ENCODE measurements at regions not wholly inside any gene's neighbourhood (a gene's known extent, or its start where the extent isn't known, plus 50 kb on each side); places are given as distances from the start of the nearest gene placed in this dataset.
"Not testable (repeated sequence)": the region's sequence is repeated elsewhere in the genome, so short reads cannot be mapped to it uniquely, and the experiment has no call there.

DNA sequence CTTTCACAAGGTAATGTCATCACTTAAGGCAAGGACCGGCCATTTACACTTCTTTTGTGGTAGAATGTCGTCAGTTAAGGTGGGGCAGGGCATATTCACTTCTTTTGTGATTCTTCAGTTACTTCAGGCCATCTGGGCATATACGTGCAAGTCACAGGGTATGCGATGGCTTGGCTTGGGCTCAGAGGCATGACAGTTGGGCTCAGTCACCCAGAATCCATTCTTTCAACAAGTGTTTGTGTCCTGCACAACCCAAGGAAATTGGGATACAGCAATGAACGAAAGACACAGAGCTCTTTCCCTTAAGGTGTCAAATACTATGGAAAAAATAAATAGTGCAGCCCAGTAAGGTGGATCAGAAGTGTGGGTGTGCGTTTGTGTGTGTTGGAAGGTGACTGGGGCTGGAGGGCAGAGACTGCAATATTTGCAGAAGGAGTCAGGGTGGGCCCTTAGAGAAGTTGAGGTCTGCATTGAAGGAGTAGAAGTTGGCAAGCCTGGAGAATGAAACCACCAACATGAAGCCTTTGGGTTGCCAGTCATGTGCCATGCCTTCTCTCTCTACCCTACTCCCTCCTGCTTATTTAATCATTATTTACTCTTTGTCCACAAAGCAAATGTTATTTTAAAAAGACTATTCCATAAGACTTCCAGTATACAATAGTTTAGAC, 222.8 kb upstream of the PRKCQ start:
- peak in 1 of 3 donors; percentile 9 for DNase-seq

DNA sequence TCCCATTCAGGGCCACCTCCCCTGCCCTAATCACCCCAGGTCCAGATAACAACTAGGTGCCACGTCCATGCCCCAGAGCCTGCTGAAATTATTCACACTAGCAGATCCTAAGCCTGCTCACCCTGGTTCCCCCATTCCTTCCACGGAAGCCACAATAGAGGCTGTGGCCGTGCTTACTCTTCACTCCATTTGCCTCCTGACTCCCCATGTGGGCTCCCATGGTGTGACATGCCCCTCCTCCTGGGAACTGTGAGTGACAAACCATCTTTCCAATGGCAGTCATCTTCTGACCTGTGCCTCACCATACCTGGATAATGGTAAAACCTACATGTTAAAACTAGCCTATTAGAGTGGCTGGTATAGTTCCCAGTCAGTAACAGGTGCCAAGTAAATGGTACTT, 216.2 kb upstream of the PRKCQ start:
- no peak for DNase-seq

DNA sequence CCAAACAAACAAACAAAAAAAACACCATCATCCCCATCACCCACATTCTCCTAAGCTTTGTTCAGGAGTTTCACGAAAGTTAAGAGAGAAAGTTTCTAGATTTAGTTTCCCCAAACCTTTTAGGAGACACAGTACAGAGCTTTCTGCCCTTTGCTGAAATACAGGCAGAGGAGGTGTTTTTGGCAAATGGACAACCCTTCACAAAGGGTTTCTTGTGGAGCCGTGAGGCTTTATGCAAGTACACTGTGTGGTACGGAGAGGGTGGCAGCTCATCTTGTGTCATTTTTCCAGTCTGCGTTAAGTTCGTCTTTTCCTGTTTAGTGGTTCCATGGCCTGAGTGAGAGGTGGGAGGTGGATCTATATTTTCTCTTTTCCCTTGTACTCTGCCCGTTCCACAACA, 215.5 kb upstream of the PRKCQ start:
- DNase-seq, result no peak

DNA sequence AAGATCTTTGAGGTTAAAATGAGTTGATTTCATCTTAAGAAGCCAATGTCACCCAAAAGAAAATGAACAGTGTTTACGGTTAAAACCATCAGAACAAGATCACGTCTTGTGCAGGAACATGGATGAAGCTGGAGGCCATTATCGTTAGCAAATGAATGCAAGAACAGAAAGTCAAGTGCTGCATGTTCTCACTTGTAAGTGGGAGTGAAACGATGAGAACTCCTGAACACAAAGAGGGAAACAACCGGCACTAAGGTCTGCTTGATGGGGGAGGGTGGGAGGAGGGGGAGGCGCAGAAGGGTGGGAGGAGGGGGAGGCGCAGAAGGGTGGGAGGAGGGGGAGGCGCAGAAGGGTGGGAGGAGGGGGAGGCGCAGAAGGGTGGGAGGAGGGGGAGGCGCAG, 214.8 kb upstream of the PRKCQ start:
- DNase-seq, result not testable (repeated sequence)

DNA sequence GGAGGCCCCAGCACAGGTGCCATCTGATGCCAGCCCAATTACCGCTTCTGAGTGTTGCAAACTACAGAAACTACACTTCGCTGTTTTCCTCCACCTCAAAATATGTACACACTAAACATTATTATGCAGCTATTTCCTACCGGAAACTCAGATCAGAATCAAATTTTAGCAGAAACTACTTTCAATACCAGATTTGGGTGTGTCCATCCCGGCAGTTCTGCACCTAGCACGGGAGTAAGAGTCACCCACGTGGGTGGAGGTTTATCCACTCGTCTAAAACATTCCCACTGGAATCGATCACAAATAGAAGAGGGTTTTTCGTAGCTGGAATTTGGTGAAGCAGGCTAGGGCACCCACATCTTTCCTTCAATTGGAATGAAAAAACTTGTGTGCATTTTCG, 214.4 kb upstream of the PRKCQ start:
- no peak for DNase-seq

DNA sequence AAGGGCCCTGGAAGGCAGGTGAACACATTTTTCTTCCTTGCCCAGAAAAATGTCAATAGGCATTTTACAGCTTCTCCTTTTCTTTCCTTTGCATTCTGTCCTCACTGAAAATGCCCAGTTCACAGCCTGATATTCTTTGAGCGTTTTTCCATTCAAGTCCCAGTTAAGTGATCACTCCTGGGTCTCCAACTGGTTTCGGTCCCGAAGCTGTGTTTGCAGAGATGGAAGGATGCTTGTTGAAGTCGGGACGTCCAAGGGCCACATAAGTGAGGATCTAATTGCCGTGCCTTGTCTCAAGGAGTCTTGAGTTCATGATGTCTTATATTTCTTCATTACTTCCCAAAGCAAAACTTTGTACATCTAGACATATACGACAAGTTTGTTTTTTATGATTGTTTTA, 208.7 kb upstream of the PRKCQ start:
- DNase-seq, result no peak

DNA sequence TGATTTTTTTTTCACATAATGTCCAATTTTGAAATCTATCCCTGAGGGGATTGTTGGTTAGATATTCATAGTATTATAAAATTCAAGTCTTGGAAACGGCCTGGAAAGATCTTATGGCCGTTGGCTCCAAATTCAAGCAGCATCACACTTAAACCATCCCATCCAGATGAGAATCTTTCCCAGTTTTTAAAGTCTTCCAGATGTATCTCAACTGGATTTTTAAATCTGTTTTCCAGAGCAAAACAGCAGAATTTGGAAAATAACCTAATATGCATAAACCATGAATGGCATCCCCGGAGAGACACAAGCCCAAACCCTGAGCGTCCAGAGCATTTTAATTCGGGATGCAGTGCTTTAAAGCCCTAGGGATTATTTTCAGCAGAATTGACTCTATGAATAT, 208.2 kb upstream of the PRKCQ start:
- no peak for DNase-seq

DNA sequence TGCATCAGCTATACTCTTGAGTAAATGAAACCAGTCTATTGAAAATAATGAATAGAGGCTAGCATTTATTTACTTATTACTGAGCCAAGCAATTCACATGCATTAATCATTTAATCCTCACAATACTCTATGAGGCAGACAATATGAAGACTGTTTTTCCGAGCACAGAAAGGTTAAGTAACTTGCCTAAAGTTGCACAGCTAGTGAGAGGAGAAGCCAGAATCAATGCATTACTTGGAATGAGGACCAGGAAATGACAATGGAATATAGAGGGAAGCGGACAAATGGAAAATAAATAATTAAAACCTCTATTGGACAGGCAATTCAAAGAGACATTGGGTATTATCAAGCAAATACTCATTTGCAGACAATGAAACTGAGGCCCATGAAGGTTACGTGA, 207.6 kb upstream of the PRKCQ start:
- DNase-seq, result no peak

DNA sequence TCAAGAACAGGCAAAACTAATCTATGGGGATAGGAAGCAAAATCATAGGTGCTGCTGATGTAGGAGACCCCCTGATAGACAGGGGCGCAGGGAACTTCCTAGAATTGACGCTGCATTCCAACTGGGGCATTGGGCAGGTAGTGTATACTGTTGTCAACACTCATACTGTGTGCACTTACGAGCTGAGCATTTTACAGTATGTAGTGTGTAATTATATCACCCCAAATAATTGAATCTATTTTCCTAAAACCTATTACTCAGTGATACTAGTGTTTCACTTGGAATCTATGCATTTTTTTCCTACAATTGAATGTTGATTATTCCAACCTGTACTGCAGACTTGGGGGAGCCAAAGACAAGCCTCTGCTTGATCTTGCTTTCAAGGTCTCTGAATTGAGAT, 207.0 kb upstream of the PRKCQ start:
- no peak for DNase-seq

DNA sequence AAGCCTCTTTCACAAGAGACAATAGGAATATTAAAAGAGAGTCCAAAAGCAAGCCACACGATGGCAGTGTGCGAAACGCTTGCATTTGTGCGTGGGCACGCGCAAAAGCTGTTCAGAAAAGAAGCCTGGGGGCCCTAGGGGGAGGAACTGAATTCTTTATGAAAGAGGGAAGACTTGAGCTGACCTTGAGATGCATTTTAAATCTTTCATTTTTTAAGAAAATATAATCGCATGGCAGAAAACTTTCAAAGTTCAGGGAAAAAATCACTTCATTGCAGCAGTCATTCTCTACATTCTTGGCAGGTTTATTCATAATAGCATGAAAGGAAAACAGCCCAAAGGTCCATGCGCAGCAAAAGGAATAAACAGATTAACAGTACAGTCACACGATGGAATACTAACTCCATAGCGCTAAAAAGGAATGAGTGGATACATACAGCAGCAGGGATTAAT, 206.5 kb upstream of the PRKCQ start:
- DNase-seq, result peak; percentile 23 to 34 (median 27)

DNA sequence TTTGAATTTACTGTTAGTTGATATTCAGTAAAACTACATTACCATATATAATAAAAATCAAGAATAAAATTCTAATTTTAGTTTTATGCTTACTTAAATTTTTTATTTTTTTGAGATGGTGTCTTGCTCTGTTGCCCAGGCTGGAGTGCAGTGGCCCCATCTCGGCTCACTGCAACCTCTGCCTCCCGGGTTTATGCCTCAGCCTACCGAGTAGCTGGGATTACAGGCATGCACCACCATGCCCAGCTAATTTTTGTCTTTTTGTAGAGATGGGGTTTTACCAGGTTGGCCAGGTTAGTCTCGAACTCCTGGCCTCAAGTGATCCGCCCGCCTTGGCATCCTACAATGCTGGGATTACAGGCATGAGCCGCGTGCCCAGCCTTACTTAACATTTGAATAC, 204.4 kb upstream of the PRKCQ start:
- DNase-seq, result not testable (repeated sequence)

DNA sequence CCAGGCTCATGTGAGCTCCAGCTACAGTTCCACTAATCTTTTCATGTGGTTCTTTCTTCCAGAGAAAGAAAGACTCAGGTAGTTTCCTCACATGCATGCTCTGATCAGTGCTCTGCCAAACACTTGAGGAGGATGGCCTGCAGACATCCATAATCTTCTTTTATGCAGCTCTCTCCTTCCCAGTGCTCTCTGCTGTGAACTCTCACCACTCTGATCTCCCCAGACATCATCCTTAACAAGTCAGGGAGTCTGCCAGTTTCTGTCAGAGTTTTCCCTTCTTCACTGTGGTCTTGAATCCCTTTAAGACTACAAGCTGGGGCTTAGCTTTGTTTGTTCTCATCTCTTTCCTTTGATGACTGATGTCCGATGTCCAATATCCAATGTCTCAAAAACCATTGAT, 203.4 kb upstream of the PRKCQ start:
- DNase-seq, result no peak

DNA sequence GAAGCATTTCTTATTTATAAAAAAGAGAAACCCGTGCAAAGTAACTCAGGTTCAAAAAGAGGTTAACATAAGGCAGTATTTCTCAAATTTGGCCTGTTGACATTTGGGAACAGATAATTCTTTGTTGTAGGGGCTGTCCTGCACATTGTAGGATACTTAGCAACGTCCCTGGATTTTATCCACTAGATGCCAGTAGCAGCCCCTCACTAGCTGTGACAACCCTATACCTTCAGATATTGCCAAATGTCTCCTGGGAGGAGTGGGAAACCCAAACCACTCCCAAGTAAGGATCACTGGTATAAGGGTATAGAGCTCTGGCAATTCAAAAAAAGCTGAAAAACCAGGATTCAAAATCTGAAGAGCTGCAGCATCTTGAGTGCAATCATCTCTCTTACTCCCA, 202.3 kb upstream of the PRKCQ start:
- no peak for DNase-seq

DNA sequence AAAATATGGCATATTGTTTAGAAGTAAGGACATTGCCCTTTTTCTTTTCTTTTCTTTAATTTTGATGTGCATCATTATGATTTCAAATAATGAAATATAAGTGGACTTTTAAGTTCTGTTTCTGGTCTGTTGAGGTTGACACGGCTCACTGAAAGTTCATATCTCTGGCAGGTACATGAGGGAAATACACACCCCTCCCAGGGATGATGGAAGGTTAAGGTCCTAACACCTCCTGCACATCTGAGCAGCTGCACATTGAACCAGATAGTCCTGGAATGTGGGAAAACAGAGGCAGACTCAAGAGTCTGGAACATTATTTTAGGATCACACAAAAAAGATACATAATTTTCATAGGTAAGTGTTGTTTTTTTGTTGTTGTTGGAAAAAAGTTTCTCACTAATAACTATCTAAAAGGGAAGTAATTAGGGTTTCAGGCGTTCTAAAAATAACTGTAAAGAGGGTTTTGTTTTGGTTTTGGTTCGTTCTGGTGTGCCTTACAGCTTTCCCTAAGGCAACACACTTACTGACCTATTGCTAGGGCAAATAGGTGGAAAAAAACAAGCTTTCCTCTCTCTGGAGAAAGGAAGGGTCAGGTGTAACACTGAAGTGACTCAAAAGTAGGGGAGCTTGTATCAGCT, 201.2 kb upstream of the PRKCQ start:
- DNase-seq, result no peak

DNA sequence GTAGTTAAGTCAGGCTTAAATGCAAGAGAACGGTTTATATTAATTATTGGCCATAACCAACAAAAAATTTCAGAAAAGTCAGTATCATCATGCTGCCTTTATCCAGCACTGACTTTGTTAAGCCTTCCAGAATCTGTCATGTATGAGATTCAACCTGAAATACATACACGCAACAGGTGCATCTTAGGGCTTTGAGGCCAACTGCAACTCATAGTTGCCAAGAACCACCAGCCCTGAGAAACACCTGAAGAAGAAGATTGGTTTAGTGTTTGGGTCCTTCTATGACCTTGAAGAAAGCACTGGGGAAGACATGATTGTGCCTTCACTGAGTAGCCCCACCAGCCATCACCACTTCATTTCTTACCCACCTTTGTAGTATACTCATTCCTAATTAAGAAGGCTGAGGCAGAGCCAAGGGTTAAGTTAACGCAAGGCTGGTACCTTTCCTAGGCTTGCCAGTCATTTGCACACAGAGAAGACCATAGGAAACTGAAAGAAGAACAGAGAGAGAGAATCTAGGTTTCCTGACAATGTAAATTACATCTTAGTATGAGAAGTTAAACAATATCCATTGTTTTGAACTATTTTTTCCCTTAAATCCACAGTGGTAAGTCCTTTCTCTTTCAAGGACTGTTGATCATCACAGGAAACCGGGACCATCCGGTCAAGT, 200.1 kb upstream of the PRKCQ start:
- DNase-seq, result no peak

DNA sequence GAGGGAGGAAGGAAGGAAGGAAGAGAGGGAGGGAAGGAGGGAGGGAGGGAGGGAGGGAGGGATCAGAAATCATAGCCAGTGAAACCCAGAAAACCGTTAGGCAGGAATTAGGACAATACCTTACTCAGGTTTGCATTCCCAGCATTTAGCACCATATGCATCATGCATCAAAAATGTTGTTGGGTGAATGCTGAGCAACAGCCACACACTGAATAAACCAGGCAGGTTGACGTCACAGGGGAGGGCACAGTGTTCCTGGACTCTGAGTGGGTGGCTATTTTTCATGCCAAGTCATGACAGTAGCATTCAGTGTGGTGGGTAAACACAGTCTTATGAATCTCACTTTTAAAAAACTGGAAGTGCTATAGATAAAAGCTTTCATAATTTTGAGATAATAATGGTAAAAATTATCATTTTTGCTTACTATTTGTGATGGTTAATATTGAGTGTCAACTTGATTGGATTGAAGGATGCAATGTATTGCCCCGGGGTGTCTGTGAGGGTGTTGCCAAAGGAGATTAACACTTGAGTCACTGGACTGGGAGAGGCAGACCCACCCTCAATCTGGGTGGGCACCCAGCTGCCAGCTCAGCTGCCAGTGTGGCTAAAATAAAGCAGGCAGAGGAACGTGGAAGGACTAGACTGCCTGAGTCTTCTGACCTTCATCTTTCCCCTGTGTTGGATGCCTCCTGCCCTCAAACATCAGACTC, 199.1 kb upstream of the PRKCQ start:
- DNase-seq, result peak in 1 of 3 donors; percentile 17

DNA sequence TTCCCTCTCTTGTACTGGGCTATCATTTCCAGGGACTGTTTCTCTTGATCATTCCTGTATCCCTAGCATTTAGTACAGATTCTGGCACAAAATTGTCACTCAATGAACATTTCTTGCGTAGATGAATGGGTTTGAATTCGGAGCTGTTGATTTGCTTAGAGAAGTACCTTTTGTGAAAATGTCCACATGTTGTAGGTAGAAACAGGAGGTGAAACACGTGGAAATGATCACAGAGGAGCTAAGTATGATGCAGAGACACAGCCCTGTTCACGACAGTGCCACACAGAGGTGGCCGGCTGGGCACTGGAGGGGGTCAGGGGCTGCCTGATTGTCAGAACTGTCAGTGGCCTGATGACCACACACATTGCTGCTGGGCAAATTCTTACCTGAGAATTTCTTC, 196.1 kb upstream of the PRKCQ start:
- no peak for DNase-seq

DNA sequence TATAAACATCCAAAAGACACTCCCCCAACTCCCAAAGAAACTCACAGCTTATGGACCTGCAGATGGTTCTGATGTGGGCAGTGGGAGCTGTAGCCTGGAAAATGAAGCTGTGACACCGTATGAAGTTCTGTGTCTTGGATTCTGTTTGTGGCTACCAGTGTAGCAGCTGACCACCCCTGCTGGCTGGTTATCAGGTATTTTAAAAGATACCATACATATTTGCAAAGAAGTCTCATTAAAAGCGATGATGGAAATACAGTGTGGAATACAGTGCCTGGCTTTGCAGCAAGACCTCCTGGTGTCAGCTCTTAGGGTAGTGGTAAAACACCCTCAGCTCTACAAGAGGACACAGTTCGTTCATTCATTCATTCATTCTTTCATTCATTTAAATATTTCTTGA, 194.3 kb upstream of the PRKCQ start:
- DNase-seq, result no peak

DNA sequence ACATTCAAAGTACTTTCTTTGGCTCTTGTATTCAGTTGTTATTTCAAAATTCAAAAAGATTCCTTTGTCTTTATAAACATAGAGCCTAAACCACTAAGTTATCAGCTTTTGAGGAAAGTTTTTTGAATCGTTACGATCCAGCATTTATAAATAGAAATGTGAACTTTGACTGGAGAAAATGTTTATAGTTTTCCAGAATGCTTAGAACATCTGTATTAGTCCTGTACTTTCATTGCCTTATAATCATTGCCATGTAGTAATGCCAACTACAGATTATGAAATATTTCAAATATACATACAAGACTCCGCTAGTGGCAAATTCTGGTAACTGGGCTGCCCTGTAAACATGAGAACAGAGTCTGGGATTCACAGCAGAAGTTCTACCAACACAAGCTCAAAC, 191.3 kb upstream of the PRKCQ start:
- no peak for DNase-seq

DNA sequence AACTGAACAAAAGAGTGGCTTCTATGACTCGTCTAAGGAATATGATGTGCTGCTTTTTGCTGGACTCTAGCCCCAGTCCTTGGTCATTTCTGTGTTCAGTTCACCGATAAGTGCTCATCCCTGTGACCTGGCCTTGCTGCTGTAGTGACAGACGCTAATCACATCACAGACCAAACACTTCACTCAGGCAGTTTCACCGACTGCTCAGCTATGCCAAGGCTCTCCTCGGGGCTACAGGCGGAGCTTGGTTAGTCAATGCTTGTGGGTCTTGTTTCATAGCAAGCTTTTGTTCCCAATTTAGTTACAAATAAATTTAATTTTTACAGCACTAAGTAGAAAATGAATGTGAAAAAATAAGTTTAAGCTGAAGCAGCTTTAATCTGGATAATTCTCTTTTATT, 190.8 kb upstream of the PRKCQ start:
- no peak for DNase-seq

DNA sequence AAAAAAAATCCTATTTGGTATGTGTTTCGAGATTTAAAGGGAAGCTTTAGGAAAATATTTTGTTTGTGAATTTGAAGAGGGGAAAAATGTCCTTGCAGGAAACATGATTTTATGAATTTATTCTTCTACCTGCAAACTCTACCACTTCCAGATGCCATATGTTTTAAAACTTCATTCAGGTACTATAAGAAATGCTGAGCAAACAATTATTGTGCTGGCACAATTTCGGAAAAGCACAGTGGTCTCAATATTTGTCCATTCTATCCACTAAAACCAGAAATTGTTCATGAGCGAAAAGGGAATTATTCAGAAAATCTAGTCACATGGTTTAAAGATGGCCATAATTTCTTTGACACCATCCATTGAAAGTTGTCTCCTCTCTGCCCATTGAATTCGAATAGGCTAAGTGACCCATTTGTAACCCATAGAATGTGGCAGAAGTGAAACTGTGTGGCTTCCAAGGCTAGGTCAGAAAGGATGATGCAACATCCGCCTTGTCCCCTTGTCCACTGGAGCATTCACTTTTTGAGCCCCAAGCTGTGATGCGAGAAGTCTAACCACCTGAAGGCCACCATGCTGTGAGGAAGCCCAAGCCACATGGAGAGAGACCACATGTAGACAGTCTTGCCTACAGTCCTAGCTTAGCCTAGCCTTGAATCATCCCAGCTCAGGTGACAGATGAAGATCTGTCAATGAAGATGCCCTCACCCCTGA, 189.8 kb upstream of the PRKCQ start:
- DNase-seq, result peak; percentile 24 to 33 (median 29)

DNA sequence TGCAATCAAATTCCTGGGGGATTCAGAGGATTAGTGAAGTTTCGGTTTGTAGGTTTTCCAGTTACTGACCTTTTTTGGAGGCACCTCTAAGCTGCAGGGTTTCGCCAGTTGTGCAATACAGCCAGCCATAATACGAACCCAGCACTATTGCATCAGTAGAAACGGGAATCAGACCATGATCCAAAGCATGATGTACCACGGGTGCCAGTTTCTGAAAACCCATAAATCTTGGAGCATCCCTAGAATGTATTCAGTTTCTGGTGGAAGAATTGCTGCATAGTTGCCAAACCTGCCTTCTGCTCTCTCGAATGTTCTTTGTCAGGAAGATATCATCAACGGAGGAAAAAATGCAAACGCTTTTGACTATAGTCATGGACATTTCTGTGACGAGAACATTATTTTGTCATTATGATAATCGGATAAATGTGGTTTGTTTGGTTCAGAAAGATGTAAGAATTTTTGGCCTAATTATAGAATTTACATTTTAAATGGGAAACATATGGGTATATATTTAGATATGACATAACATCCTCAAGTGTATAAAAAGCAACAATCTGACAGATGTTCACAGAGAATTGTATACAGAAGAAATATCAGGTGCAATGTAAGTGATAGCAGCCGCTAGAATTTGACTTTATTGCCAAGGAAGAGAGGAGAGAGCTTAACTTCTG, 186.2 kb upstream of the PRKCQ start:
- no peak for DNase-seq

DNA sequence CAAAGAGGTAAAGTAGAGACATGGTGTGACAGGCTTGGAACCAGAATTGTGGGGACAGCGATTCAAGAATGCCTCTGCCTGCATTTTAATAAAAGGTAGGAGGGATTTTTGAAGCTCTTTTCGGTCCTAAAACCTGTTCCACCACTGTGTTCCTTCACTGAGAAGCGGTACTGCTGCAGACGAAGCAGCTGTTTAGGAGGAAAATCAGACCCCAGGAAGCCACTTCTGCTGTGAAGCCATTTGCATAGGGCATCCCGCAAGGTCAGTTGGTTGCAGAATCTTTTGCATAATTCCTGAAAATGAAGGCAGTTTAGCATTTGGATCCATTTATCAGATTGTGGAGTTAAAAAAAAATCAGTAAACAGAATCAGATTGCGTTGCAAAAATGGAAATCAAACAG, 183.3 kb upstream of the PRKCQ start:
- DNase-seq, result no peak
